ENCODE measurements at regions not wholly inside any gene's neighbourhood (a gene's known extent, or its start where the extent isn't known, plus 50 kb on each side); places are given as distances from the start of the nearest gene placed in this dataset.

DNA sequence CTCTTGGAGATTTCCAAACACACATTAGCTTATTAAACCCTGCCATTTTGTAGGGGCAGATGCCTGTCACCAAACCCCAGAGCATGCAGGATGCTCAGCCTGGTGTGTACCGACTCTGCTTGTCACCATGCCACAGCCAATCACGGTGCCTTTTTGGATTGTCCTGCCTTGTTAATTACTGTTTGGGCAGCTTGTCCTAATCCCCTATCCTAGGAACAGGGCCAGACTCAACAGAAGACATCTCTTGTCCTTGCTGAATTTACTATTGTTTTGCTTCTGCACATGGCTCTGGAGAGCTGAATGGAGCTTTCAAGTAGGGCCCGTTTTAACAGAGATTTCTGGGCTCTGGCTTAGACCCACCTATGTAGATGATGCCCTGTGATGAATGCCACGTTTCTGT lies 388.5 kb downstream of the AACS start:
- TF ChIP-seq FOXM1 (IDR thresholded peaks at IDR 0.05; ENCODE audit: borderline replicate concordance, low read depth) (no peak), TEAD4 (IDR thresholded peaks at IDR 0.05) (no peak), ZBTB7A (IDR thresholded peaks at IDR 0.05; ENCODE audit: low read depth) (no peak), TAF1 (IDR thresholded peaks at IDR 0.05; ENCODE audit: low read depth) (no peak), TCF12 (IDR thresholded peaks at IDR 0.05; ENCODE audit: low read depth) (no peak), EP300 (IDR thresholded peaks at IDR 0.05; ENCODE audit: borderline replicate concordance) (no peak), RAD21 (IDR thresholded peaks at IDR 0.05; ENCODE audit: low read depth) (no peak), CEBPB (IDR thresholded peaks at IDR 0.05) (no peak), EGR1 (IDR thresholded peaks at IDR 0.05) (no peak)

DNA sequence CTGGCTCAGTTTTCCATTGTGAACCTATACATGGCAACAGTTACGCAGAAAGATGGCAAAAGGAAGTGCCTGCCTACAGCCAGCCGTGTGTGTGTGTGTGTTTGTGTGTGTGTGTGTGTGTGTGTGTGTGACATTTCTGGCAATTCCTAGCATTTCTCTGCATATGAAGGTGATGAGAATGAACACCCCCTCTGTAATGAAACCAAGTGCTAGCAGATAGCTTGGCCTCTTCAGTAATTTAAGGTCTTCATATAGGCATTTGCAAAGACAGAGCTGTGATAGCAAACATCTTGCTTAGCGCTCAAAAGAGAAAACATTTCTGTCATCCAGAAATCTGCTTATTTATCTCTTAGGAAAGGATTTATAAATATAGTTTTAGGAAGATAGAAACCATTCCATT lies 389.1 kb downstream of the AACS start:
- TF ChIP-seq NFIC (IDR thresholded peaks at IDR 0.05) = no peak
- TF ChIP-seq, protein P1, sequence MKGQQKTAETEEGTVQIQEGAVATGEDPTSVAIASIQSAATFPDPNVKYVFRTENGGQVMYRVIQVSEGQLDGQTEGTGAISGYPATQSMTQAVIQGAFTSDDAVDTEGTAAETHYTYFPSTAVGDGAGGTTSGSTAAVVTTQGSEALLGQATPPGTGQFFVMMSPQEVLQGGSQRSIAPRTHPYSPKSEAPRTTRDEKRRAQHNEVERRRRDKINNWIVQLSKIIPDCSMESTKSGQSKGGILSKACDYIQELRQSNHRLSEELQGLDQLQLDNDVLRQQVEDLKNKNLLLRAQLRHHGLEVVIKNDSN (IDR thresholded peaks at IDR 0.05) = no peak
- TF ChIP-seq, protein P2, sequence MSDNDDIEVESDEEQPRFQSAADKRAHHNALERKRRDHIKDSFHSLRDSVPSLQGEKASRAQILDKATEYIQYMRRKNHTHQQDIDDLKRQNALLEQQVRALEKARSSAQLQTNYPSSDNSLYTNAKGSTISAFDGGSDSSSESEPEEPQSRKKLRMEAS (IDR thresholded peaks at IDR 0.05) = no peak
- TF ChIP-seq REST (IDR thresholded peaks at IDR 0.05; ENCODE audit: low read depth) = no peak
- TF ChIP-seq FOXM1 (IDR thresholded peaks at IDR 0.05; ENCODE audit: borderline replicate concordance, low read depth) = no peak
- no peak for TF ChIP-seq RAD21 (IDR thresholded peaks at IDR 0.05; ENCODE audit: low read depth)
- no peak for TF ChIP-seq EP300 (IDR thresholded peaks at IDR 0.05; ENCODE audit: borderline replicate concordance)
- no peak for TF ChIP-seq YY1 (IDR thresholded peaks at IDR 0.05; ENCODE audit: low read depth)
- TF ChIP-seq TCF12 (IDR thresholded peaks at IDR 0.05; ENCODE audit: low read depth) = no peak
- TF ChIP-seq CREB1 (IDR thresholded peaks at IDR 0.05; ENCODE audit: low read depth) = no peak
- TF ChIP-seq ZBTB7A (IDR thresholded peaks at IDR 0.05; ENCODE audit: low read depth) = no peak
- no peak for TF ChIP-seq TAF1 (IDR thresholded peaks at IDR 0.05; ENCODE audit: low read depth)
- no peak for TF ChIP-seq TEAD4 (IDR thresholded peaks at IDR 0.05)
- TF ChIP-seq EGR1 (IDR thresholded peaks at IDR 0.05) = no peak
- no peak for TF ChIP-seq CEBPB (IDR thresholded peaks at IDR 0.05)

DNA sequence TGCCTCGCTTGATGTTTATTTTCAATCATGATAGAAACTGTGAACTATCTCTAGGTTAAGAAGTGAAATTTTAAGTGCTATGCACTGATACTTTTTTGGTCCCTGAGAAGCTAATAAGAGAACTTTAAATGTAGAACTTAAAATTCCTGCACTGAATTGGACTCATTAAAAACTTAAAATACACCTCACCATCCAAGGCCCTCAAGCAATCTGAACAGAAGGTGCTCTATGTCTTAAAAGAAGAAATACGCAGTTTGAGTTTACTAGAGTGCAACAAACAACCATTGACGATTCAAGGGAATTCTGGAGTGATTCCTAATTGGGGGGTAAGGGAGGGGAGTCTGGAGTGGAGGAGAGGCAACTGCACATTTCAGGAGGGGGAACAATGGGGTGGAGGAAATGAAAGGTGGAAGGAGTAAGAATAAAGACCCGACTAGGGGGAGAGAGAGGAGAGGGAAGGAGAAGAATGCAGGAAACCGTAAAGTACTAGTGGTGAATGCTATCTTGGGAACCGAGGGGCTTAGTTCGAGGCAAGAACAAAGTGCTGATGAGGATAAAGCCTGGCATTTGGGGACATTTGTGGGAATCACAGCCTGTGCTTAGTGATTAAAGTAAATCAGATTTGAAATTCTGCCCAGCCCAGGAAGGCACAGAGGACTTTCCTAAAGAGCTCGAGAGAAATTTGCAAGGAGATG lies 389.7 kb downstream of the AACS start:
- TF ChIP-seq EP300 (IDR thresholded peaks at IDR 0.05; ENCODE audit: borderline replicate concordance) (no peak), CREB1 (IDR thresholded peaks at IDR 0.05; ENCODE audit: low read depth) (no peak), NFIC (IDR thresholded peaks at IDR 0.05) (no peak), CEBPB (IDR thresholded peaks at IDR 0.05) (no peak), YY1 (IDR thresholded peaks at IDR 0.05; ENCODE audit: low read depth) (no peak), TEAD4 (IDR thresholded peaks at IDR 0.05) (no peak), REST (IDR thresholded peaks at IDR 0.05; ENCODE audit: low read depth) (no peak), ZBTB7A (IDR thresholded peaks at IDR 0.05; ENCODE audit: low read depth) (no peak), EGR1 (IDR thresholded peaks at IDR 0.05) (no peak)
- TF ChIP-seq, protein P2 (IDR thresholded peaks at IDR 0.05) = no peak
- TF ChIP-seq, protein P1 (IDR thresholded peaks at IDR 0.05) = no peak

DNA sequence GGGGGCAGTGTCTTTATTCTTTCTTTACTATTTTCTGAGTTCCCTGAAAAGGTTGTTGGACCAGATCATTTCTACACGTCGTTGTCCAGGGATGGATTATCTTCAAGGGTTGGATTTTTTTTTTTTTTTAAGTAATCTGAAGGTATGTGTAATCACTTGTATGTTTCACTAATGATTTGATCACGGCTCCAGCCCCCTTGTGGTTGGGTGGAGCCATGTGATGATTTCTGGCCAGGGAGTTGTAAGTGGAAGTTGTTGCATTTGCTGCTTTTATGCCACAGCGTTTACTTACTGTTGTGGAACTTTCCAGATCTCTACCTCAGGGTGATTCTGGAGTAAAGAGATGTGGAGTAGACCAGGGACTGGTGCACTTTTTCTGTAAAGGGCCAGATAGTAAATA lies 390.3 kb downstream of the AACS start:
- TF ChIP-seq, protein P1 (IDR thresholded peaks at IDR 0.05) = no peak
- no peak for TF ChIP-seq EP300 (IDR thresholded peaks at IDR 0.05; ENCODE audit: borderline replicate concordance)
- TF ChIP-seq NFIC (IDR thresholded peaks at IDR 0.05) = no peak
- no peak for TF ChIP-seq ZBTB7A (IDR thresholded peaks at IDR 0.05; ENCODE audit: low read depth)
- no peak for TF ChIP-seq RAD21 (IDR thresholded peaks at IDR 0.05; ENCODE audit: low read depth)
- no peak for TF ChIP-seq TEAD4 (IDR thresholded peaks at IDR 0.05)
- no peak for TF ChIP-seq TAF1 (IDR thresholded peaks at IDR 0.05; ENCODE audit: low read depth)
- TF ChIP-seq CREB1 (IDR thresholded peaks at IDR 0.05; ENCODE audit: low read depth) = no peak
- no peak for TF ChIP-seq FOXM1 (IDR thresholded peaks at IDR 0.05; ENCODE audit: borderline replicate concordance, low read depth)
- no peak for TF ChIP-seq REST (IDR thresholded peaks at IDR 0.05; ENCODE audit: low read depth)
- no peak for TF ChIP-seq CEBPB (IDR thresholded peaks at IDR 0.05)
